ENCODE measurements at regions not wholly inside any gene's neighbourhood (a gene's known extent, or its start where the extent isn't known, plus 50 kb on each side); places are given as distances from the start of the nearest gene placed in this dataset.

- Histone ChIP-seq H3K4me3 (no peak overlapping the region), H4K20me1 (ENCODE audit: control insufficient read depth, insufficient read depth) (no peaks in the 10 kb centered on the region), H3K4me2 (ENCODE audit: control insufficient read depth, insufficient read depth) (no peak overlapping the region), H3K79me2 (ENCODE audit: control insufficient read depth, insufficient read depth, low read length) (no peaks in the 10 kb centered on the region), H3K9ac (ENCODE audit: control insufficient read depth, insufficient read depth, low read length) (no peak overlapping the region), H3K36me3 (ENCODE audit: control insufficient read depth in 2 of 2, insufficient read depth in 2 of 2, low read length in 1 of 2) (no peaks in the 10 kb centered on the region), H2AFZ (ENCODE audit: control insufficient read depth, low read depth, low read length) (no peak overlapping the region), H3K27me3 (replicated peaks in 1 of 2; ENCODE audit: control insufficient read depth in 2 of 2, insufficient read depth in 2 of 2, low read length in 1 of 2) (no peaks in the 10 kb centered on the region; a peak in 2 of 4 replicates), H3K4me1 (ENCODE audit: control insufficient read depth, insufficient read depth, low read length) (no peaks in the 10 kb centered on the region), H3K9me3 (replicated peaks; ENCODE audit: control insufficient read depth, insufficient read depth, low read length) (no peaks in the 10 kb centered on the region), H3K27ac (ENCODE audit: control insufficient read depth, insufficient read depth) (no peak overlapping the region)
- BruUV-seq (replicated peaks) = no TSS peak
- ChIA-PET POLR2A (no interaction called here), CTCF (no interaction called here), RAD21 (ENCODE audit: unreplicated experiment) (no interaction called here), SMC1A (ENCODE audit: uncharacterized antibody, unreplicated experiment) (interaction anchor here (0.6 kb wide), 1 partner anchor 1085 kb away, joined by 3 read pairs; no protein-coding TSS in a partner anchor)
- ATAC-seq = no peak; the same call in 2 of the 3 replicates
- 27% methylated on average over 9 of the region's 9 CpGs for WGBS (ENCODE audit: insufficient coverage, insufficient replicate concordance, low lambda C conversion rate, missing lambda C conversion rate)
- TF ChIP-seq ZNF24 (IDR thresholded peaks at IDR 0.05) (no peak), RUNX3 (IDR thresholded peaks at IDR 0.05; ENCODE audit: low read length) (no peak), ATF2 (IDR thresholded peaks at IDR 0.05; ENCODE audit: low read length) (no peak), STAT3 (IDR thresholded peaks at IDR 0.05; ENCODE audit: low read depth, low read length) (no peak), ATF3 (IDR thresholded peaks at IDR 0.05; ENCODE audit: borderline replicate concordance, extremely low read depth, low read depth, low read length) (no peak), YBX1 (IDR thresholded peaks at IDR 0.05) (no peak), FOS (IDR thresholded peaks at IDR 0.05; ENCODE audit: borderline replicate concordance, extremely low read depth, insufficient read length) (no peak), PAX5 (IDR thresholded peaks at IDR 0.05; ENCODE audit: borderline replicate concordance, low read depth, low read length) (no peak), KDM1A (IDR thresholded peaks at IDR 0.05; ENCODE audit: borderline replicate concordance) (no peak), STAT1 (conservative IDR thresholded peaks at IDR 0.05) (no peak)
- in situ Hi-C loops (cut with MboI) = no loop called here
- intact Hi-C loops (cut with micrococcal nuclease; ENCODE audit: unreplicated experiment) = no loop called here
- no peak for DNase-seq (ENCODE audit: low read depth, low spot score)
- no peak for FAIRE-seq
These were observed 149.7 kb upstream of the FRMD4B start for GRCh38 chr3:69535613-69536012.
